ENCODE measurements at regions not wholly inside any gene's neighbourhood (a gene's known extent, or its start where the extent isn't known, plus 50 kb on each side); places are given as distances from the start of the nearest gene placed in this dataset.

DNA sequence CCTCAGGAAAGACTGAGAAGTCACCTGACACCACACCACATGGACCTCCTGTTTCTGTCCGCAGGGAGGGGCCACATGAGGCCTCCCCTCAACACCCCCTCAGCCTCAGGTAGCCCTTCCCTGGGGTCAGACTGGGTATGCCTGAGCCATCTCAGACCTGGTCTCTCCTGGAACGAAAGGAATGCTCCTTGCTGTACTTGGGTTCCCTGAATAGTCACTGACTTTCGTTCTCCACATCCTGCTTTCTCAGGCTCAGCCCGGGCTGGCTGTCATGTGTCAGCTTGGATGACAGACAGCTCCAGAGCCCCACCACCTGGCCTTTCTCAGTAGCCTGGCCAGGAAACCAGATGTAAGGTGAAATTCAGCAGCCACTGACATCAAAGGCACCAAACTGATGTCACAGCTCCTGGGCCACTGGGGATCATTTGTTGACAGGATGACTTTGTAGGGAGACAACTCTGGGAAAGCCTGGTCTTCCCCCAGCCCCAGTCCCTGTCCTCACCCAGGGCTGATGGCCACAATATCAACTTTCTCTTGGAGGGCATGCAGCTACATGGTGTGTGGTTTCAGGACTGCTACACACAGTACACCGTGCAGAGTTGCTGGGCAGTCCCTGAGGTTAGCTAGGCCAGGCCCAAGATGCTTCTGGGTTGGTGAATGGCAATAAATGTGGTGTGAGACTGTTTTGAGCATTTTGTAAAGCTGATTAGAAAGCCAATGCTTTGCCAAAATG lies 141.4 kb upstream of the MRPS22 start:
- Histone ChIP-seq H3K27ac (no peak overlapping the region), H3K36me3 (ENCODE audit: control insufficient read depth, insufficient read depth, low read length) (no peaks in the 10 kb centered on the region), H3K4me1 (no peaks in the 10 kb centered on the region), H3K4me2 (ENCODE audit: low read length) (no peak overlapping the region), H3K4me3 (ENCODE audit: low read depth, low read length) (no peak overlapping the region), H2AFZ (peak overlapping the region; percentile 9), H3K27me3 (ENCODE audit: control insufficient read depth, insufficient read depth, low read length) (no peaks in the 10 kb centered on the region), H3K79me2 (no peaks in the 10 kb centered on the region), H3K9me3 (ENCODE audit: control insufficient read depth, low read length) (no peaks in the 10 kb centered on the region), H3K9ac (no peak overlapping the region)
- peak; percentile 18 for TF ChIP-seq CTCF (IDR thresholded peaks at IDR 0.05)

GRCh38 chr3:139202959-139203349 lies 140.9 kb upstream of the MRPS22 start:
- H2AFZ ChIP-seq, result no peak overlapping the region
- H3K27ac ChIP-seq, result no peak overlapping the region
- TF ChIP-seq CTCF (IDR thresholded peaks at IDR 0.05), result no peak
- H3K4me1 ChIP-seq, result no peaks in the 10 kb centered on the region
- no peaks in the 10 kb centered on the region for H3K36me3 ChIP-seq (ENCODE audit: control insufficient read depth, insufficient read depth, low read length)
- H3K27me3 ChIP-seq (ENCODE audit: control insufficient read depth, insufficient read depth, low read length), result no peaks in the 10 kb centered on the region
- no peak overlapping the region for H3K4me3 ChIP-seq (ENCODE audit: low read depth, low read length)
- no peak overlapping the region for H3K9ac ChIP-seq
- no peaks in the 10 kb centered on the region for H3K79me2 ChIP-seq
- no peak overlapping the region for H3K4me2 ChIP-seq (ENCODE audit: low read length)
- no peaks in the 10 kb centered on the region for H3K9me3 ChIP-seq (ENCODE audit: control insufficient read depth, low read length)

DNA sequence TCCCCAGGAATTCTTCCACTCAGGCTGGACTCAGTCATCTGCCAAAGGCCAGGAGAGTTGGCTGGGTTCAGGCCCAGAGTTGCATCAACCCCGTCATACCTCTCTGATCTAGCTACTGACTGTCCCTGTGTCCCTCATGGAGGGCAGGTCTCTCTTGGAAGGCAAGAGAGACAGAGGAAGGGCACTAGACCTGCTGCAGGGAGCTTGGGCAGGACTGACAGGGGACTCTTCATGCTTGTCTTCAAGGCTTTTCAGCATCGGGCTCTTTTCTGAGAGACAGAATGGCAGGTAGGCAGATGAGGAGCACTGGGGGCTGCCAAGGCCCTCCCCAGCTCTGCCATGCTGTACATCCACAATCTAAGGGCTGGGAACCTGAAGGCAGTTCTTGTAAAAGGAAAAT lies 140.1 kb upstream of the MRPS22 start:
- Histone ChIP-seq H3K27me3 (ENCODE audit: control insufficient read depth, insufficient read depth, low read length) (no peaks in the 10 kb centered on the region), H3K9me3 (ENCODE audit: control insufficient read depth, low read length) (no peaks in the 10 kb centered on the region), H3K79me2 (no peaks in the 10 kb centered on the region), H3K4me1 (no peaks in the 10 kb centered on the region), H3K9ac (no peak overlapping the region), H3K4me3 (ENCODE audit: low read depth, low read length) (no peak overlapping the region), H3K27ac (no peak overlapping the region), H2AFZ (no peak overlapping the region), H3K4me2 (ENCODE audit: low read length) (no peak overlapping the region), H3K36me3 (ENCODE audit: control insufficient read depth, insufficient read depth, low read length) (no peaks in the 10 kb centered on the region)
- TF ChIP-seq CTCF (IDR thresholded peaks at IDR 0.05), result no peak

GRCh38 chr3:139204728-139205127 lies 139.1 kb upstream of the MRPS22 start:
- Histone ChIP-seq H3K27ac (no peak overlapping the region), H3K36me3 (ENCODE audit: control insufficient read depth, insufficient read depth, low read length) (no peaks in the 10 kb centered on the region)
- no peak for TF ChIP-seq CTCF (IDR thresholded peaks at IDR 0.05)

DNA sequence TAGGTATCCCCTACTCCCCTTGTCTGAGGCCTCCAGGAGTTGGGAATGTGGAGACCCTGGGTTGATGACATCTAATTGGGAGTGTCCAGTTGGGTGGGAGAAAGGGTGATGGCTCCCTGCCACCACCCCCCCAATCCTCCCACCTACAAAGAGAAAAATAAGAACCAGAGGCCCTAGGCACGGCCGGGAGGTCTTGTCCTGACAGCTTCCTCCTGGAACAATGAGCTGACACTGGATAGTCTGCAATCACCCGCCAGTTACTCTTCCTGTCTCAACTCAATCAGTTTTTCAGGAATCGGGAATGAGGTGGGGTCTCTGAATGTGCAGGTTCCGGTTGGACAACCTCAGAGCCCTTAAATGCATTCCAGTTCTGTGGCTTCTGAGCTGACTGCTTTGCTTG lies 129.9 kb upstream of the MRPS22 start:
- H3K9ac ChIP-seq, result no peak overlapping the region
- no peak overlapping the region for H3K4me2 ChIP-seq (ENCODE audit: low read length)
- H3K9me3 ChIP-seq (ENCODE audit: control insufficient read depth, low read length), result no peaks in the 10 kb centered on the region
- no peak overlapping the region for H2AFZ ChIP-seq
- no peaks in the 10 kb centered on the region for H3K36me3 ChIP-seq (ENCODE audit: control insufficient read depth, insufficient read depth, low read length)
- no peaks in the 10 kb centered on the region for H3K79me2 ChIP-seq
- H3K4me1 ChIP-seq, result no peaks in the 10 kb centered on the region
- H3K4me3 ChIP-seq (ENCODE audit: low read depth, low read length), result no peak overlapping the region
- no peak for TF ChIP-seq CTCF (IDR thresholded peaks at IDR 0.05)
- H3K27ac ChIP-seq, result no peak overlapping the region
- H3K27me3 ChIP-seq (ENCODE audit: control insufficient read depth, insufficient read depth, low read length), result no peaks in the 10 kb centered on the region

More at GRCh38 chr3:139204728-139205127, 139.1 kb upstream of the MRPS22 start:
- no peak overlapping the region for H3K9ac ChIP-seq
- H3K79me2 ChIP-seq, result no peaks in the 10 kb centered on the region
- H3K4me3 ChIP-seq (ENCODE audit: low read depth, low read length), result no peak overlapping the region
- H3K4me2 ChIP-seq (ENCODE audit: low read length), result no peak overlapping the region
- no peak overlapping the region for H2AFZ ChIP-seq
- H3K27me3 ChIP-seq (ENCODE audit: control insufficient read depth, insufficient read depth, low read length), result no peaks in the 10 kb centered on the region
- no peaks in the 10 kb centered on the region for H3K9me3 ChIP-seq (ENCODE audit: control insufficient read depth, low read length)
- H3K4me1 ChIP-seq, result no peaks in the 10 kb centered on the region

All from parathyroid adenoma (tissue), 2 donors.